WTC11 (cell line): ENCODE measurements at regions not wholly inside any gene's neighbourhood (a gene's known extent, or its start where the extent isn't known, plus 50 kb on each side); places are given as distances from the start of the nearest gene placed in this dataset.

Experiments used
- ATF3 ChIP-seq: sonication (generic); formaldehyde crosslinking; conservative IDR thresholded peaks from 2 replicates; pipeline ENCODE4 v1.8.1; 2022; ENCODE audit warnings: mild to moderate bottlenecking, missing genetic modification reagents
- CTCF ChIP-seq: fragments of 200-600 bp; IDR thresholded peaks from 2 replicates; pipeline ENCODE4 v1.8.0; 2022; ENCODE audit warnings: antibody characterized with exemption
- ELF4 ChIP-seq: sonication (generic); formaldehyde crosslinking; IDR thresholded peaks from 2 replicates; pipeline ENCODE4 v1.8.1; 2022; ENCODE audit warnings: low read depth, mild to moderate bottlenecking, moderate library complexity, missing genetic modification reagents
- JUN ChIP-seq: sonication (generic); formaldehyde crosslinking; IDR thresholded peaks from 2 replicates; pipeline ENCODE4 v1.8.0; 2023; ENCODE audit warnings: mild to moderate bottlenecking, missing genetic modification reagents

- TF ChIP-seq ATF3 (CRISPR knock-in tag): no peak
- no peak for TF ChIP-seq CTCF
- no peak for TF ChIP-seq JUN (CRISPR knock-in tag)
- no peak for TF ChIP-seq ELF4 (CRISPR knock-in tag)
Observed at GRCh38 chr1:29513357-29513756, 277.0 kb downstream of the PTPRU start.
